H1 (cell line): ENCODE measurements at regions not wholly inside any gene's neighbourhood (a gene's known extent, or its start where the extent isn't known, plus 50 kb on each side); places are given as distances from the start of the nearest gene placed in this dataset.
"Not testable (repeated sequence)": the region's sequence is repeated elsewhere in the genome, so short reads cannot be mapped to it uniquely, and the experiment has no call there.

Source experiments
- CTCF ChIA-PET: fragments of 300-600 bp; sonication (Branson Sonifier 250); formaldehyde crosslinking; loops from one replicate; lab custom pipeline; 2021; ENCODE audit not compliant: partially characterized antibody; lab: Charles Lee
- POLR2A ChIA-PET: fragments of 300-600 bp; sonication (Branson Sonifier 250); formaldehyde crosslinking; loops from one replicate; lab custom pipeline; 2021; ENCODE audit warnings: inconsistent platforms; ENCODE audit not compliant: partially characterized antibody; lab: Charles Lee
- DNase-seq, 2 experiments: peaks; one replicate each; pipeline versions ENCODE4 v3.0.0 to v3.0.0-alpha.2; 2010 to 2022; ENCODE audit warnings: low spot score in 2 of 2, low read depth in 1 of 2, mixed read lengths in 1 of 2
- FAIRE-seq: peaks from 2 replicates; lab custom pipeline; 2011; peaks lifted over from hg19 to GRCh38; lab: Jason Lieb, UNC
- H2AFZ ChIP-seq: 2 replicates; pipeline ENCODE4 v1.8.1; 2012; ENCODE audit warnings: low read length, inconsistent platforms
- H2AK5ac ChIP-seq: 2 replicates; pipeline ENCODE4 v1.6.1; 2013; ENCODE audit warnings: low read depth, low read length
- H2BK120ac ChIP-seq: replicated peaks from 2 replicates; pipeline ENCODE3; 2013; ENCODE audit warnings: low read depth, low read length, inconsistent platforms
- H2BK12ac ChIP-seq: 2 replicates; pipeline ENCODE4 v1.6.1; 2013; ENCODE audit warnings: low read depth, low read length
- H2BK15ac ChIP-seq: 2 replicates; pipeline ENCODE4 v1.6.1; 2013; ENCODE audit warnings: low read length
- H2BK20ac ChIP-seq: 2 replicates; pipeline ENCODE4 v1.6.1; 2013; ENCODE audit warnings: low read length
- H2BK5ac ChIP-seq: 2 replicates; pipeline ENCODE4 v1.6.1; 2013; ENCODE audit warnings: low read depth, low read length
- H3K14ac ChIP-seq: 2 replicates; pipeline ENCODE4 v1.6.1; 2013; ENCODE audit warnings: inconsistent platforms; ENCODE audit not compliant: insufficient read length
- H3K18ac ChIP-seq: 2 replicates; pipeline ENCODE4 v1.6.1; 2013; ENCODE audit warnings: low read length; ENCODE audit errors: extremely low read depth
- H3K23ac ChIP-seq: 2 replicates; pipeline ENCODE4 v1.6.1; 2013; ENCODE audit warnings: inconsistent platforms; ENCODE audit not compliant: insufficient read length
- H3K23me2 ChIP-seq: 2 replicates; pipeline ENCODE4 v1.6.1; 2013; ENCODE audit warnings: low read depth, low read length
- H3K27ac ChIP-seq: 2 replicates; pipeline ENCODE4 v1.6.1; 2011; ENCODE audit warnings: low read depth, low read length, inconsistent platforms
- H3K27me3 ChIP-seq, 4 experiments: replicated peaks in 1 of 4; 1 replicate in 1 of 4; 2 replicates in 3 of 4; pipeline versions ENCODE4 v1.6.1 to v1.8.1; 2011 to 2013; ENCODE audit warnings: low read length in 3 of 4, mild to moderate bottlenecking in 3 of 4, inconsistent platforms in 2 of 4, mixed read lengths in 2 of 4, moderate library complexity in 1 of 4; ENCODE audit not compliant: control insufficient read depth in 3 of 4, insufficient read depth in 3 of 4; ENCODE audit errors: extremely low read depth in 1 of 4
- H3K36me3 ChIP-seq, 4 experiments: 2 replicates each; pipeline versions ENCODE4 v1.6.1 to v1.8.1; 2011 to 2013; ENCODE audit warnings: mild to moderate bottlenecking in 4 of 4, low read length in 3 of 4, moderate library complexity in 2 of 4, control low read depth in 1 of 4, inconsistent platforms in 1 of 4; ENCODE audit not compliant: insufficient read depth in 4 of 4, control insufficient read depth in 2 of 4
- H3K4ac ChIP-seq: replicated peaks from 2 replicates; pipeline ENCODE3; 2013; ENCODE audit warnings: low read length, low read depth, mixed read lengths, inconsistent platforms; ENCODE audit not compliant: insufficient read length
- H3K4me1 ChIP-seq, 4 experiments: replicated peaks in 1 of 4; 1 replicate in 1 of 4; 2 replicates in 3 of 4; pipeline versions ENCODE4 v1.6.1 to v1.8.1; 2011 to 2013; ENCODE audit warnings: low read length in 3 of 4, inconsistent platforms in 2 of 4, mixed read lengths in 1 of 4; ENCODE audit not compliant: insufficient read depth in 4 of 4, control insufficient read depth in 3 of 4
- H3K4me2 ChIP-seq, 2 experiments: 2 replicates each; pipeline versions ENCODE4 v1.6.1 to v1.8.1; 2011 to 2013; ENCODE audit warnings: low read depth in 2 of 2, low read length in 2 of 2, control low read depth in 1 of 2, inconsistent platforms in 1 of 2, mild to moderate bottlenecking in 1 of 2; ENCODE audit not compliant: insufficient read depth in 1 of 2
- H3K4me3 ChIP-seq, 4 experiments: fragments of 200-600, 300-600 bp in 1 of 4; sonication (generic), shearing (Covaris generic), sonication (Bioruptor Twin) in 1 of 4; 2 replicates each; pipeline versions ENCODE4 v1.5.1 to v1.8.1; 2011 to 2016; ENCODE audit warnings: low read length in 4 of 4, low read depth in 3 of 4, control low read depth in 2 of 4, inconsistent platforms in 2 of 4, mild to moderate bottlenecking in 2 of 4, mixed read lengths in 1 of 4, moderate library complexity in 1 of 4; ENCODE audit not compliant: insufficient read depth in 2 of 4; ENCODE audit errors: extremely low read depth in 1 of 4
- H3K56ac ChIP-seq: replicated peaks from 2 replicates; pipeline ENCODE3; 2013; ENCODE audit warnings: low read depth, mild to moderate bottlenecking, mixed read lengths, low read length, inconsistent platforms; ENCODE audit not compliant: insufficient read length
- H3K79me1 ChIP-seq: 2 replicates; pipeline ENCODE4 v1.6.1; 2013; ENCODE audit warnings: low read depth, low read length, control low read depth
- H3K79me2 ChIP-seq, 2 experiments: 2 replicates each; pipeline versions ENCODE4 v1.6.1 to v1.8.1; 2012 to 2013; ENCODE audit warnings: low read length in 2 of 2, mild to moderate bottlenecking in 2 of 2, inconsistent platforms in 1 of 2; ENCODE audit not compliant: insufficient read depth in 2 of 2, control insufficient read depth in 1 of 2
- H3K9ac ChIP-seq, 4 experiments: replicated peaks in 1 of 4; 1 replicate in 1 of 4; 2 replicates in 3 of 4; pipeline versions ENCODE4 v1.6.1 to v1.8.1; 2011 to 2013; ENCODE audit warnings: low read depth in 3 of 4, low read length in 3 of 4, control low read depth in 2 of 4, mild to moderate bottlenecking in 2 of 4, moderate library complexity in 2 of 4, inconsistent platforms in 1 of 4; ENCODE audit errors: extremely low read depth in 1 of 4
- H3K9me3 ChIP-seq, 2 experiments: 2 replicates each; pipeline versions ENCODE4 v1.6.1 to v1.8.1; 2012 to 2013; ENCODE audit warnings: mild to moderate bottlenecking in 2 of 2, moderate library complexity in 2 of 2, control low read depth in 1 of 2, inconsistent platforms in 1 of 2, low read depth in 1 of 2, low read length in 1 of 2, mixed read lengths in 1 of 2; ENCODE audit not compliant: insufficient read depth in 2 of 2
- H4K20me1 ChIP-seq, 2 experiments: replicated peaks in 1 of 2; 2 replicates each; pipeline versions ENCODE3 to v1.8.1; 2011 to 2013; ENCODE audit warnings: inconsistent platforms in 2 of 2, low read length in 2 of 2, mild to moderate bottlenecking in 1 of 2; ENCODE audit not compliant: insufficient read depth in 2 of 2, control insufficient read depth in 1 of 2
- H4K5ac ChIP-seq: 2 replicates; pipeline ENCODE4 v1.6.1; 2013; ENCODE audit warnings: low read length, low read depth, mixed read lengths, inconsistent platforms; ENCODE audit not compliant: insufficient read length
- H4K8ac ChIP-seq: 2 replicates; pipeline ENCODE4 v1.8.0; 2013; ENCODE audit warnings: mild to moderate bottlenecking, moderate library complexity, low read length, inconsistent platforms; ENCODE audit not compliant: insufficient read depth; ENCODE audit errors: extremely low read depth
- H4K91ac ChIP-seq: replicated peaks from 2 replicates; pipeline ENCODE3; 2013; ENCODE audit warnings: low read length, mixed read lengths, inconsistent platforms; ENCODE audit not compliant: insufficient read length
- WGBS, 2 experiments: shearing (Covaris generic) in 1 of 2; methylation state at CpG; one replicate each; pipeline versions ENCODE4 v1.1.6 to v1.1.7; 2013 to 2015; ENCODE audit warnings: low lambda C conversion rate in 2 of 2, mixed read lengths in 2 of 2, inconsistent platforms in 1 of 2, low coverage in 1 of 2, missing lambda C conversion rate in 1 of 2; ENCODE audit not compliant: insufficient replicate concordance in 2 of 2, insufficient coverage in 1 of 2, insufficient read length in 1 of 2; ENCODE audit errors: extremely low coverage in 1 of 2, missing lambda C conversion rate in 1 of 2; 5-methylcytosine and 5-hydroxymethylcytosine counted together

- H2BK20ac ChIP-seq, CTCF ChIA-PET, H3K9ac ChIP-seq, H2BK12ac ChIP-seq, H3K79me2 ChIP-seq, H2BK5ac ChIP-seq, H3K27me3 ChIP-seq, FAIRE-seq, POLR2A ChIA-PET, H4K5ac ChIP-seq, H3K14ac ChIP-seq, H3K27ac ChIP-seq, H2BK120ac ChIP-seq, H4K91ac ChIP-seq, H4K20me1 ChIP-seq, DNase-seq, H3K79me1 ChIP-seq, H4K8ac ChIP-seq, H2AFZ ChIP-seq, H3K23ac ChIP-seq, H3K36me3 ChIP-seq, H3K4ac ChIP-seq, H3K56ac ChIP-seq, H2AK5ac ChIP-seq, H3K23me2 ChIP-seq, H3K4me3 ChIP-seq, H3K4me1 ChIP-seq, H3K18ac ChIP-seq, H2BK15ac ChIP-seq, H3K9me3 ChIP-seq, H3K4me2 ChIP-seq: not testable (repeated sequence)
- 100% methylated on average over 1 of the region's 3 CpGs; no CpG with 5 or more reads in 1 of the 2 experiments for WGBS, 2 experiments
These were observed 352.0 kb downstream of the OR4F29 start for GRCh38 chr1:99481-99880.

- H3K27ac ChIP-seq, DNase-seq, H4K5ac ChIP-seq, H4K20me1 ChIP-seq, H3K4me1 ChIP-seq, H2BK20ac ChIP-seq, H3K4ac ChIP-seq, H3K4me3 ChIP-seq, H3K27me3 ChIP-seq, H3K23me2 ChIP-seq, H2AFZ ChIP-seq, H3K9ac ChIP-seq, H2BK15ac ChIP-seq, H3K56ac ChIP-seq, H3K36me3 ChIP-seq, H2BK5ac ChIP-seq, H4K91ac ChIP-seq, H2BK12ac ChIP-seq, H2AK5ac ChIP-seq, CTCF ChIA-PET, H3K79me2 ChIP-seq, H3K79me1 ChIP-seq, H3K18ac ChIP-seq, H3K14ac ChIP-seq, H3K4me2 ChIP-seq, H3K23ac ChIP-seq, H2BK120ac ChIP-seq, H3K9me3 ChIP-seq, FAIRE-seq, H4K8ac ChIP-seq, POLR2A ChIA-PET: not testable (repeated sequence)
- no CpG with 5 or more reads among the region's 1 CpG for WGBS, 2 experiments
These were observed 352.7 kb downstream of the OR4F29 start for GRCh38 chr1:98811-99210.
